Cardiac muscle cell (in vitro differentiated cells and primary cell): ENCODE measurements at regions not wholly inside any gene's neighbourhood (a gene's known extent, or its start where the extent isn't known, plus 50 kb on each side); places are given as distances from the start of the nearest gene placed in this dataset.

Experiments used
- DNase-seq, 2 donors: peaks; one replicate each; pipeline versions ENCODE4 v3.0.0 to v3.0.0-alpha.2; 2010 to 2017; ENCODE audit warnings: low read depth in 1 of 2, low spot score in 1 of 2
- H3K27ac ChIP-seq: fragments of 200-600 bp; sonication (generic); 2 replicates; pipeline ENCODE4 v1.5.1; 2016
- H3K27me3 ChIP-seq: fragments of 200-600 bp; sonication (generic); 2 replicates; pipeline ENCODE4 v1.6.0; 2016; ENCODE audit warnings: control low read depth
- H3K36me3 ChIP-seq: fragments of 200-600 bp; sonication (generic); 2 replicates; pipeline ENCODE4 v1.5.1; 2016; ENCODE audit warnings: control low read depth
- H3K4me1 ChIP-seq: fragments of 200-600 bp; sonication (generic); 2 replicates; pipeline ENCODE4 v1.8.1; 2017; ENCODE audit warnings: low read depth, mild to moderate bottlenecking, mixed run types
- H3K4me3 ChIP-seq: fragments of 200-600 bp; sonication (generic); 2 replicates; pipeline ENCODE4 v1.5.1; 2016; ENCODE audit warnings: mild to moderate bottlenecking
- H3K9me3 ChIP-seq: fragments of 200-600 bp; sonication (generic); 2 replicates; pipeline ENCODE4 v1.5.1; 2017; ENCODE audit warnings: low read depth, mild to moderate bottlenecking, control low read depth
- TF ChIP-seq, protein P1 (sequence below): IDR thresholded peaks from 2 replicates; pipeline ENCODE4 v1.5.1; 2012; ENCODE audit warnings: low read depth, mild to moderate bottlenecking, low read length

DNA sequence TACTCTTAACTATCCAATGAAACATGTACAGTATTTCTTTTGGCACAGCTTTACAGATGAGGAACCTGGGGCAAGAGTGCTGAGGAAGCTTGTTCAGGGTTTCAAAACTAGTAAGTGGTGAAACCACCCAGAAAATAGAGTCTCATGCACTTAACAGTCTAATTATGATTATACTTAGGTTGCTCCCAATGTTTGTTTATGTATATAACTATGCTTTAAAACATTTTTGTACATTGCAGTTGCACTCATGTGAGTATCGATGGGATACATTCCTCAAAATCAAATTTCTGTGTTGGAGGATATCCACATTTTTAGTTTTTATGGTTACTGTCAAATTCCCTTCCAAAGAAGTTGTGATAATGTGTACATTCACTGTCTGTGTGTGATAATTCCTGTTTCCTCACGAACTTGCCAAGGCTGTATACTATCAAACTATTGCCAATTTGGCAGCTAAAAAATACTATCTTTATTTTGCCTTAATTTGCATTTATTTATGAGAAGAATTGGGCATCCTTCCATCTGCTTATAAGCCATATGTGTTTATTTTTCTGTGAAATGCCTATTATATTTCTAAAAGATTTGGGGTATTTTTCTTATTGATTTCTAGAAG is 143.9 kb upstream of the SSTR1 start:
- H3K36me3 ChIP-seq = no peaks in the 10 kb centered on the region
- no peak for DNase-seq
- H3K27me3 ChIP-seq = no peaks in the 10 kb centered on the region
- H3K9me3 ChIP-seq = no peaks in the 10 kb centered on the region
- H3K4me1 ChIP-seq = no peaks in the 10 kb centered on the region
- no peak overlapping the region for H3K27ac ChIP-seq
- TF ChIP-seq, protein P1, sequence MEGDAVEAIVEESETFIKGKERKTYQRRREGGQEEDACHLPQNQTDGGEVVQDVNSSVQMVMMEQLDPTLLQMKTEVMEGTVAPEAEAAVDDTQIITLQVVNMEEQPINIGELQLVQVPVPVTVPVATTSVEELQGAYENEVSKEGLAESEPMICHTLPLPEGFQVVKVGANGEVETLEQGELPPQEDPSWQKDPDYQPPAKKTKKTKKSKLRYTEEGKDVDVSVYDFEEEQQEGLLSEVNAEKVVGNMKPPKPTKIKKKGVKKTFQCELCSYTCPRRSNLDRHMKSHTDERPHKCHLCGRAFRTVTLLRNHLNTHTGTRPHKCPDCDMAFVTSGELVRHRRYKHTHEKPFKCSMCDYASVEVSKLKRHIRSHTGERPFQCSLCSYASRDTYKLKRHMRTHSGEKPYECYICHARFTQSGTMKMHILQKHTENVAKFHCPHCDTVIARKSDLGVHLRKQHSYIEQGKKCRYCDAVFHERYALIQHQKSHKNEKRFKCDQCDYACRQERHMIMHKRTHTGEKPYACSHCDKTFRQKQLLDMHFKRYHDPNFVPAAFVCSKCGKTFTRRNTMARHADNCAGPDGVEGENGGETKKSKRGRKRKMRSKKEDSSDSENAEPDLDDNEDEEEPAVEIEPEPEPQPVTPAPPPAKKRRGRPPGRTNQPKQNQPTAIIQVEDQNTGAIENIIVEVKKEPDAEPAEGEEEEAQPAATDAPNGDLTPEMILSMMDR = no peak
- H3K4me3 ChIP-seq = no peak overlapping the region

DNA sequence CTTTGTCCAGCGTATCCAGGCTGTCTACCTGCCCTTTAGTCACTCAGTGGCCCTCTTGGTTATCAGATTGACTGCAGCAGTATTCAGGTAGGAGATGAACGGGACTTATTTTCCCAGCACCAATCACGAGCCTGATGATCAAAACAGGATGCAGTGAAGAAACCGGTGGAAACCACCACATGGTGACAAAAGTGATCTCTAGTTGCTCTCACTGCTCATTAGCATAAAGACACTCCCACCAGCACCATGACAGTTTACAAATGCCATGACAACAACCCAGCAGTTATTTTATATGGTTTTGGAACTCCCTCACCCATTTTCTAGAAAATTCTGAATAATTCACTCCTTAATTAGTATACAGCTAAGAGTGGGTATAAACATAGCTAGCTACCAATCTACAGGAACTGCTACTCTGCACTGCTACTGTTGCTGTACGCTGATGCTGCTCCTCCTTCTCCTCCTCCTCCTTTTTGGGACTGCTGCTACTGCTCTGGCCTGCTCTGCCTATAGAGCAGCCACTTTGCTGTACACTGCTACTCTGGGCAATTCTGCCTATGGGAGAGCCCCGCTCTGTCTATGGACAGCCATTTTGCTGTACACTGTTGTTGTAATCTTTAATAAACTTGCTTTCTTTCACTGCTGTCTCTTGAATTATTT is 142.5 kb upstream of the SSTR1 start:
- no peaks in the 10 kb centered on the region for H3K27me3 ChIP-seq
- H3K9me3 ChIP-seq = no peaks in the 10 kb centered on the region
- no peaks in the 10 kb centered on the region for H3K4me1 ChIP-seq
- H3K36me3 ChIP-seq = no peaks in the 10 kb centered on the region
- no peak overlapping the region for H3K4me3 ChIP-seq
- DNase-seq = no peak
- H3K27ac ChIP-seq = no peak overlapping the region
- TF ChIP-seq, protein P1 = no peak

DNA sequence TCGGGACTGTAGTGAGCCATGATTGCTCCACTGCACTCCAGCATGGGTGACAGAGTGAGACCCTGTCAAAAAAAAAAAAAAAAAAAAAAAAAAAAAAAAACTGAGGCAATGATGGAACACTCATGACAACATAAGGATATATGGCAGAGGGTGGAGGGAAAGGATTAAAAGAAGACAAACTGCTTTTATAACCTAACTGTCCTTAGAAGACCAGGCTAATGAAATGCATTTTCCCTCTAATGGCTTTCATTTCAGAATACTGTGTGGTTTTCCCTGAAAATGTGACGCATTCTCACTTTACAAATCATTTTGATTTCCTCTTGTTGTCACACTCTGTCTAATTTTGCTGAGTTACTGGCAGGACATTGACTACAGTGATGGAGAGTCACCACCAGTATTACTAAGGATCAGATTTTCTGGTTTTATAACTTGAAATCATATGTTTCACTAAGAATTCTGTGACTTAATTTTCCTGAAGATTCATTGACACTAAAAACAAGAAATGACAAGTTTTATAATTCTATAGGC is 137.6 kb upstream of the SSTR1 start:
- no peaks in the 10 kb centered on the region for H3K4me1 ChIP-seq
- TF ChIP-seq, protein P1 = no peak
- H3K27me3 ChIP-seq = no peaks in the 10 kb centered on the region
- DNase-seq = no peak
- no peak overlapping the region for H3K27ac ChIP-seq
- no peaks in the 10 kb centered on the region for H3K9me3 ChIP-seq
- H3K4me3 ChIP-seq = no peak overlapping the region
- no peaks in the 10 kb centered on the region for H3K36me3 ChIP-seq

DNA sequence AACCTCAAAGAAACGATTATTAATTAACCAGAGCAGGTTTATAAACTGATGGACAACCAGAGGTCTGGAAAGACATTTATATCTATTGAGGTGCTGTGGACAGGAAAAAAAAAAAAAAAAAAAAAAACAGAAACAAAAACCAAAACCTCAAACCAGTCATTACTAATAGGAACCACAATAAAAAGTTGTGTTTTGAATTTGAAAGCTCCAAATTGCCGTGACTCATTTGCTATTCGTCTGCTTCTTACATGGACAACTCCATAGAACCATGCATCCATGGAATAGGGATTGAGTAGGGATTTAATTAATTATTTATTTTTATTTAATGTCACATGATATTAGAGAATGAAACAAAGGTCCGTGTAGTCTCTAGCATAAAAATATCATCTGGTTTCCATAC is 134.1 kb upstream of the SSTR1 start:
- no peak for DNase-seq
- TF ChIP-seq, protein P1 = no peak

DNA sequence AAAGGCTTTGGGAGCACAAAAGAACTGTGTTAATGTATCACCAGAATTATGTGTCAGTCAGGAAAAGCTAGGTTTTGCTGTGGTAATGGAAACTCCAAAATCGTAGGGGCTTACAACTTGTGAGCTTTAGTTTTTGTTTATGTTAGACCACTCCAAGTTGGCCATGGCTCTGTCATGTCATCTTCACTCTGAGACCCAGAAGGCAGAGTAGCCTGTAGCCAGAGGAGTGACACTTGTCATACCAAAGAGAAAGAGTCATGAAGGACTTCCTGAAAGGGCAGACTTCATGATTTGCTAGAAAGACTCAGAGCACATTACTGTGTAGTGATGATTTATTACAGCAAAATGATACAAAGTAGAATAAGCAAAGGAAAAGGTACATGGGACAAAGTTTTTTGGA is 133.6 kb upstream of the SSTR1 start:
- Histone ChIP-seq H3K4me3 (no peak overlapping the region), H3K27me3 (no peaks in the 10 kb centered on the region), H3K9me3 (no peaks in the 10 kb centered on the region), H3K27ac (no peak overlapping the region), H3K36me3 (no peaks in the 10 kb centered on the region), H3K4me1 (peaks cover 9% of the 10 kb centered on the region)
- no peak for DNase-seq
- TF ChIP-seq, protein P1 = no peak

More for the DNA sequence above, 134.1 kb upstream of the SSTR1 start:
- Histone ChIP-seq H3K36me3 (no peaks in the 10 kb centered on the region), H3K9me3 (no peaks in the 10 kb centered on the region), H3K4me1 (peaks cover 9% of the 10 kb centered on the region), H3K4me3 (no peak overlapping the region), H3K27me3 (no peaks in the 10 kb centered on the region), H3K27ac (no peak overlapping the region)
